ENCODE measurements at regions not wholly inside any gene's neighbourhood (a gene's known extent, or its start where the extent isn't known, plus 50 kb on each side); places are given as distances from the start of the nearest gene placed in this dataset.

DNA sequence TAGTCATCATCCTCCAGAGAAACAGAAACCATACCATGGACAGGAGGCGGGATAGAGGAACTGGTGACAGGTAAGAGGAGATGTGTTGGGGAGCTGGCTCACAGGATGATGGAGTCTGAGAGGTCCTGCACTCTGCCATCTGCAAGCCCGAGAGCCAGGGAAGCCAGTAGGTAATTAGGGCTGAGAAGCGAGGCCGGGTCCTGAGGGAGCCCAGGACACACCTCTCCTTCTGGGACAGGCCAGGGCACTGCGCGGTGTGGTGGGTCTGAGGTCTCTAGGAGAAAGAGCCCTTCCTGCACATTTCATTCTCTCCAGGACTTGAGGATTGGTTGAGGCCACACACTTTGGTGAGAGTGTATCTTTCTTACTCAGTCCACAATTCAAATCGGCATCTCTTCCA is 415.5 kb downstream of the GLRX3 start:
- Histone ChIP-seq H3K4me3 (ENCODE audit: low read depth, low read length) (no peak overlapping the region), H3K36me3 (ENCODE audit: control insufficient read depth, insufficient read depth, low read length) (no peaks in the 10 kb centered on the region), H3K27me3 (ENCODE audit: control insufficient read depth, insufficient read depth, low read length) (no peaks in the 10 kb centered on the region)
- TF ChIP-seq, protein P1, sequence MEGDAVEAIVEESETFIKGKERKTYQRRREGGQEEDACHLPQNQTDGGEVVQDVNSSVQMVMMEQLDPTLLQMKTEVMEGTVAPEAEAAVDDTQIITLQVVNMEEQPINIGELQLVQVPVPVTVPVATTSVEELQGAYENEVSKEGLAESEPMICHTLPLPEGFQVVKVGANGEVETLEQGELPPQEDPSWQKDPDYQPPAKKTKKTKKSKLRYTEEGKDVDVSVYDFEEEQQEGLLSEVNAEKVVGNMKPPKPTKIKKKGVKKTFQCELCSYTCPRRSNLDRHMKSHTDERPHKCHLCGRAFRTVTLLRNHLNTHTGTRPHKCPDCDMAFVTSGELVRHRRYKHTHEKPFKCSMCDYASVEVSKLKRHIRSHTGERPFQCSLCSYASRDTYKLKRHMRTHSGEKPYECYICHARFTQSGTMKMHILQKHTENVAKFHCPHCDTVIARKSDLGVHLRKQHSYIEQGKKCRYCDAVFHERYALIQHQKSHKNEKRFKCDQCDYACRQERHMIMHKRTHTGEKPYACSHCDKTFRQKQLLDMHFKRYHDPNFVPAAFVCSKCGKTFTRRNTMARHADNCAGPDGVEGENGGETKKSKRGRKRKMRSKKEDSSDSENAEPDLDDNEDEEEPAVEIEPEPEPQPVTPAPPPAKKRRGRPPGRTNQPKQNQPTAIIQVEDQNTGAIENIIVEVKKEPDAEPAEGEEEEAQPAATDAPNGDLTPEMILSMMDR (IDR thresholded peaks at IDR 0.05; ENCODE audit: insufficient read depth, low read length, severe bottlenecking), result no peak
- FAIRE-seq, result no peak
- no peak for DNase-seq (ENCODE audit: low read depth)

DNA sequence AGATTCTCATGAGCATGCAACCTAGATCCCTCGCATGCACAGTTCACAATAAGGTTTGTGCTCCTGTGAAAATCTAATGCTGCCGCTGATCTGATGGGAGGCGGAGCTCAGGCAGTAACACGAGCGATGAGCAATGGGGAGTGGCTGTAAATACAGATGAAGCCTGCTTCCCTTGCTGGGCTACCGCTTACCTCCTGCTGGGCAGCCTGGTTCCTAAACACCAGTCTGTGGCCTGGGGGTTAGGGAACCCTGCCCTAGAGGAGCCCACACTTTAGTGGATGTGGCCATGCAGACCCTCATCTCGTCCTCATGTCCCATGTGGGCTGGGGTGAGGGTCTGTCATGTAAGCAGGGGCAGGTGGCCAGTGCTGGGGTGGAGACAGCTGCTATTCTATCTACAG is 417.6 kb downstream of the GLRX3 start:
- H3K36me3 ChIP-seq (ENCODE audit: control insufficient read depth, insufficient read depth, low read length), result no peaks in the 10 kb centered on the region
- FAIRE-seq (no peak), DNase-seq (ENCODE audit: low read depth) (no peak)
- no peak overlapping the region for H3K4me3 ChIP-seq (ENCODE audit: low read depth, low read length)
- TF ChIP-seq, protein P1 (IDR thresholded peaks at IDR 0.05; ENCODE audit: insufficient read depth, low read length, severe bottlenecking), result no peak
- no peaks in the 10 kb centered on the region for H3K27me3 ChIP-seq (ENCODE audit: control insufficient read depth, insufficient read depth, low read length)

DNA sequence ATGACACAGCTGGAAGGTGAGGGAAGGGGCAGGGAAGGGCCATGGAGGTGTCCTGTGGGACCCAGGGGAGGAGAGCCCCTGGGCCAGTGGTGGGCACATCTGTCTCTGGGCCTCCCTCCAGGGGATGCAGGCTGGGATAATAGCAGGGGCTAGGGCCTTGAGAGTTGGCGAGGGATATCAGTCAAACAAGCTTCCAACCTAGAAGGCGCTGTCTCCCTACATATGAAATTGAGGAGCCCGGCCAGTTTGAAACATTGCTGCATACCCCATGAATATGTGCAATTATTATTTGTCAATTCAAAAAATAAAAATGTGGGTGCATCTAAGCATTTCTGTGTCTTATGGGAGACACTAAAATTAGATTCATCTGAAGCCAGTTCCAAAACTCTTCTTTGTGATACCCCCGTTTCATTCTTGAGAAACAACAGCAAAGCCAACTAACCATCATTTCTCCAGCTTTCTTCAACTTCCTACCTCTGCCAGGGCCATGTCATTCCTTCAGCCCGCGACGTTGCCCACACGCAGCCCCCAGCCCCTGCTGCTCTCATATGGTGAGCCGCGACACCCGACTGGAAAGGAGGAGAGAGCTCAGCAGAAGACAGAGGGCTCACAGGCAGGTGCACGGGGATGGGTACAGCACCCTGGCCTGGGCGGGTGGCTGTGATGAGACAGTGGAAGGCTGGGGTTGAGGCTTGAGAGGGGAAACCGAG is 418.7 kb downstream of the GLRX3 start:
- FAIRE-seq (no peak), DNase-seq (ENCODE audit: low read depth) (no peak)
- no peaks in the 10 kb centered on the region for H3K27me3 ChIP-seq (ENCODE audit: control insufficient read depth, insufficient read depth, low read length)
- H3K4me3 ChIP-seq (ENCODE audit: low read depth, low read length), result no peak overlapping the region
- H3K36me3 ChIP-seq (ENCODE audit: control insufficient read depth, insufficient read depth, low read length), result no peaks in the 10 kb centered on the region
- TF ChIP-seq, protein P1 (IDR thresholded peaks at IDR 0.05; ENCODE audit: insufficient read depth, low read length, severe bottlenecking), result no peak

DNA sequence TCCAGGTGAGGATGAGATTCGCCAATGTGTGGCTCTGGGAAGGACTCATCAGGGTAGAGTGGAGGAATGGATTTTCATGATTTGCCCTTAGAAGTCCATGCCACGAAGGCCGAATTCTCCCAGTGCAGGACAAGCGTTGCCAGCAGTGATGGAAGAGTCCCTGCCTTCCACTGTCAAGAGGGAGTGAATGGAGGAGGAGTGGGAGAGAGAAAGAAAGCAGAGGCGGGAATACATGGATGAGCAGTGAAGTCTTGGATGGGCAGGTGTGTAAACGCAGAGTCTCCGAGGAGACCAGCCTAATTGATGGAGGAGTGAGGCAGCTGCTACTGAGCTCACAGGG is 419.2 kb downstream of the GLRX3 start:
- Histone ChIP-seq H3K36me3 (ENCODE audit: control insufficient read depth, insufficient read depth, low read length) (no peaks in the 10 kb centered on the region), H3K27me3 (ENCODE audit: control insufficient read depth, insufficient read depth, low read length) (no peaks in the 10 kb centered on the region), H3K4me3 (ENCODE audit: low read depth, low read length) (no peak overlapping the region)
- FAIRE-seq (no peak), DNase-seq (ENCODE audit: low read depth) (no peak)
- TF ChIP-seq, protein P1 (IDR thresholded peaks at IDR 0.05; ENCODE audit: insufficient read depth, low read length, severe bottlenecking), result no peak

DNA sequence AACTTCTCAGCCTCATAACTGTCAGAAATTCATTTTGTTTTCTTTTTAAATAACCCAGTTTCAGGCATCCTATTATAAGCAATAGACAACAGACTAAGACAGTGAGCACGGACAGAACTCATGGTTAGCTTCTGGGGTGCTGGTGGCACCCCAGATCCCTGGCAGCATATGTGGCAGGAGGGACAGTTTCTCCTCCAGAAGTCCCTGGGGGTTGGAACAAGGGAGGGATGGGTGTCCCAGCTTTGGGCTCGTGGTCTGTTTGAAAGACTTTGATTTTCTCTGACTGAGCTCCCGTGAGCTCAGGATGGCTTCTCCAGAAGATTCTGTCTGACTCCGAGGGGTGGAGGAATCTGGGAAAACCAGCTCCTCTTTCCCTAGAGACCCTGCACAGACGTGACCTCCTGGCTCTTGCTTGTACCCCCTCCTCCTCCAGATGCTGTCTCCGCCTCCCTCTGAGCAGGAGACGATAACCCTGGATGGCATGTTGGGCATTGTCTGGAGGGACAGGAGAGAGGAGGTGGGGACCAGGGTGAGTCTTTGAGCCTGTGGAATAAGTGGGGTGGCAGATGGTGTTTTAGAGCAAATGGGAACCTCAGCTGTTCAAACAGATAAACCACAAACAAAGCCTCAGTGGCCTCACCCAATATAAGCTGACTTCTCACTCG is 421.1 kb downstream of the GLRX3 start:
- FAIRE-seq, result no peak
- H3K36me3 ChIP-seq (ENCODE audit: control insufficient read depth, insufficient read depth, low read length), result no peaks in the 10 kb centered on the region
- H3K4me3 ChIP-seq (ENCODE audit: low read depth, low read length), result no peak overlapping the region
- DNase-seq (ENCODE audit: low read depth), result no peak
- TF ChIP-seq, protein P1 (IDR thresholded peaks at IDR 0.05; ENCODE audit: insufficient read depth, low read length, severe bottlenecking), result no peak
- H3K27me3 ChIP-seq (ENCODE audit: control insufficient read depth, insufficient read depth, low read length), result no peaks in the 10 kb centered on the region

Data from bronchial epithelial cell (primary cell).